OCI-LY3 (cell line): ENCODE measurements at regions not wholly inside any gene's neighbourhood (a gene's known extent, or its start where the extent isn't known, plus 50 kb on each side); places are given as distances from the start of the nearest gene placed in this dataset.

Experiments used
- EZH2phosphoT487 ChIP-seq: fragments of 200-600 bp; shearing (Covaris generic); IDR thresholded peaks from 2 replicates; pipeline ENCODE4 v1.6.1; 2018; ENCODE audit warnings: antibody characterized with exemption, mixed run types, low read depth
- TF ChIP-seq, protein P1 (sequence below): fragments of 200-600, 300-600 bp; sonication (generic); IDR thresholded peaks from 2 replicates; pipeline ENCODE4 v1.5.1; 2014; ENCODE audit warnings: antibody characterized with exemption, low read length, low read depth

DNA sequence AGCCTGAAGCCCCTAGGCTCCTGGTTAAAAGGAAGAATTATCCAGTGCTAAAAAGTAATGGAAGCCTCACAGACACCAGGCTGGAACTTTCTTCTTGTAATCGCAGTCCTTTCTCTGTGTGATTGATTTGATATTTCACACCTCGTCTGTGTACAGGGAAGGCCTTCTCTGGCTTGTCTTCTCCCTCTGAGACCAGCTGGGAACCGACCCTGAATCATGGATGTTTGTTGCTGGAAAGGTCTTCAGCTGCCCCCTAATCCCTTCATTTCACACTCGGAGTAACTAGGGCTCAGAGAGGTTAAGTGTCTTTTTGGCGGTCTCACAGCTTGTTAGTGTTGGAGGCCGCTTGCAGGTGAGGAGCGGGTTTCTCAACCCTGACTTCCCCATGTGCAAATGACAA, 500.2 kb upstream of the CDH4 start:
- TF ChIP-seq, protein P1, sequence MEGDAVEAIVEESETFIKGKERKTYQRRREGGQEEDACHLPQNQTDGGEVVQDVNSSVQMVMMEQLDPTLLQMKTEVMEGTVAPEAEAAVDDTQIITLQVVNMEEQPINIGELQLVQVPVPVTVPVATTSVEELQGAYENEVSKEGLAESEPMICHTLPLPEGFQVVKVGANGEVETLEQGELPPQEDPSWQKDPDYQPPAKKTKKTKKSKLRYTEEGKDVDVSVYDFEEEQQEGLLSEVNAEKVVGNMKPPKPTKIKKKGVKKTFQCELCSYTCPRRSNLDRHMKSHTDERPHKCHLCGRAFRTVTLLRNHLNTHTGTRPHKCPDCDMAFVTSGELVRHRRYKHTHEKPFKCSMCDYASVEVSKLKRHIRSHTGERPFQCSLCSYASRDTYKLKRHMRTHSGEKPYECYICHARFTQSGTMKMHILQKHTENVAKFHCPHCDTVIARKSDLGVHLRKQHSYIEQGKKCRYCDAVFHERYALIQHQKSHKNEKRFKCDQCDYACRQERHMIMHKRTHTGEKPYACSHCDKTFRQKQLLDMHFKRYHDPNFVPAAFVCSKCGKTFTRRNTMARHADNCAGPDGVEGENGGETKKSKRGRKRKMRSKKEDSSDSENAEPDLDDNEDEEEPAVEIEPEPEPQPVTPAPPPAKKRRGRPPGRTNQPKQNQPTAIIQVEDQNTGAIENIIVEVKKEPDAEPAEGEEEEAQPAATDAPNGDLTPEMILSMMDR, result no peak
- TF ChIP-seq EZH2phosphoT487, result no peak
